ACC112 (cell line): ENCODE measurements at regions not wholly inside any gene's neighbourhood (a gene's known extent, or its start where the extent isn't known, plus 50 kb on each side); places are given as distances from the start of the nearest gene placed in this dataset.

ENCODE experiments used
- H2AFZ ChIP-seq: fragments of 200-600 bp; sonication (generic); one replicate; pipeline ENCODE4 v1.6.0; 2017; ENCODE audit warnings: antibody characterized with exemption, low read length; ENCODE audit not compliant: unreplicated experiment
- H3K27ac ChIP-seq: fragments of 200-600 bp; sonication (generic); 2 replicates; pipeline ENCODE4 v1.5.1; 2014; ENCODE audit warnings: low read depth, mild to moderate bottlenecking, antibody characterized with exemption, low read length, moderate library complexity
- H3K27me3 ChIP-seq: fragments of 200-600 bp; sonication (generic); 2 replicates; pipeline ENCODE4 v1.6.1; 2014; ENCODE audit warnings: mild to moderate bottlenecking, antibody characterized with exemption, low read length, moderate library complexity, mixed read lengths; ENCODE audit not compliant: insufficient read depth
- H3K36me3 ChIP-seq: fragments of 200-600 bp; sonication (generic); 2 replicates; pipeline ENCODE4 v1.6.1; 2016; ENCODE audit warnings: mild to moderate bottlenecking, antibody characterized with exemption, low read length, moderate library complexity, mixed read lengths; ENCODE audit not compliant: insufficient read depth
- H3K4me1 ChIP-seq: fragments of 200-600 bp; sonication (generic); one replicate; pipeline ENCODE4 v1.6.1; 2016; ENCODE audit warnings: low read length, mixed read lengths; ENCODE audit not compliant: insufficient read depth, unreplicated experiment, control insufficient read depth
- H3K4me3 ChIP-seq: fragments of 200-600 bp; sonication (generic); 2 replicates; pipeline ENCODE4 v1.5.1; 2014; ENCODE audit warnings: mild to moderate bottlenecking, low read depth, low read length
- H3K79me2 ChIP-seq: fragments of 200-600 bp; sonication (generic); one replicate; pipeline ENCODE4 v1.6.0; 2016; ENCODE audit warnings: low read length; ENCODE audit not compliant: control insufficient read depth, unreplicated experiment, insufficient read depth

DNA sequence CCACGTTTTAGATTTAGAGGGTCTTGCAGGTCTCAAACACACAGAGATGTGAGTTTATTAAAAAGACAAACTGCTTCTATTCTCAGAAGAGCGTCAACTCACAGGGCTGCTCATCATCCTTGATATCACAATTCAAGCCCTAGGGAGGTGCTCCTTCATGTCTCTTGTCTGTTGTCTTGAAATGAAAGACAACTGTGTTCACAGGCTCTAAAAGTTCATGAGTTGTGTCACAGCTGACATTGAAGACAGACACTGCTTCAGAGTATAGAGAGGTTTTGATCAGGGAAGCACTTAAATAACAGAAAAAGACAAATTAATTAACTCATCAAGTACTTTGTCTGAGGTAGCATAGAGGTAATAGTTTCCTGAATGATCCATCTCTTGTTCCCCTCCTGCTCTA, 1917.6 kb upstream of the WWC1 start:
- H3K4me1 ChIP-seq, result no peaks in the 10 kb centered on the region

GRCh38 chr5:166377756-166378155, 1913.7 kb upstream of the WWC1 start:
- H3K4me1 ChIP-seq, result no peaks in the 10 kb centered on the region
- H3K4me3 ChIP-seq, result no peak overlapping the region
- H2AFZ ChIP-seq, result no peak overlapping the region
- H3K27me3 ChIP-seq, result no peaks in the 10 kb centered on the region
- H3K36me3 ChIP-seq, result no peaks in the 10 kb centered on the region
- H3K79me2 ChIP-seq, result no peaks in the 10 kb centered on the region
- no peak overlapping the region for H3K27ac ChIP-seq

More for the DNA sequence above, 1917.6 kb upstream of the WWC1 start:
- no peak overlapping the region for H3K4me3 ChIP-seq
- no peaks in the 10 kb centered on the region for H3K79me2 ChIP-seq
- H3K27ac ChIP-seq, result no peak overlapping the region
- H3K36me3 ChIP-seq, result no peaks in the 10 kb centered on the region
- H2AFZ ChIP-seq, result no peak overlapping the region
- H3K27me3 ChIP-seq, result no peaks in the 10 kb centered on the region

- Histone ChIP-seq H3K27me3 (no peaks in the 10 kb centered on the region), H3K36me3 (no peaks in the 10 kb centered on the region), H3K27ac (no peak overlapping the region), H3K4me1 (no peaks in the 10 kb centered on the region), H2AFZ (no peak overlapping the region), H3K79me2 (no peaks in the 10 kb centered on the region), H3K4me3 (no peak overlapping the region)
Measured at GRCh38 chr5:166379517-166379916, 1911.9 kb upstream of the WWC1 start.

DNA sequence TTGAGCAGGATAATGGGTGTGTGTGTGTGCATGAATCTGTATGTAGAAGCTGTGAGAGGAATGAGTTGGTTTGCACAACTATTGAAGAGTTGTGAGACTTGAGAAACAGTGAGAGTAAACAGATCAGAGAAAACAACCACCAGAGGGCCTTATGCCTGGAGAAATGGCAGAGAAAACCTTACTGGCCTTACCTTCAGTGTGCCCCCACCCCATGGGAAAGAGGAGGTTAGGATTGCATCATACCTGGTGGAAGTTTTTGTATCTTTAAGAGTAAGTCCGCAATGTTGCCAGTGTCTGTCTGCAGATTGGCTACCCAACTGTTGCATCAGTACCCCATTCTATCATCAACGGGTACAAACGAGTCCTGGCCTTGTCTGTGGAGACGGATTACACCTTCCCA, 1909.4 kb upstream of the WWC1 start:
- no peaks in the 10 kb centered on the region for H3K27me3 ChIP-seq
- H3K27ac ChIP-seq, result no peak overlapping the region
- H3K4me3 ChIP-seq, result no peak overlapping the region
- no peaks in the 10 kb centered on the region for H3K79me2 ChIP-seq
- no peak overlapping the region for H2AFZ ChIP-seq
- no peaks in the 10 kb centered on the region for H3K4me1 ChIP-seq
- H3K36me3 ChIP-seq, result no peaks in the 10 kb centered on the region

GRCh38 chr5:166398131-166398530, 1893.3 kb upstream of the WWC1 start:
- H3K27ac ChIP-seq, result no peak overlapping the region
- no peak overlapping the region for H2AFZ ChIP-seq
- no peaks in the 10 kb centered on the region for H3K27me3 ChIP-seq
- H3K4me3 ChIP-seq, result no peak overlapping the region
- no peaks in the 10 kb centered on the region for H3K36me3 ChIP-seq
- no peaks in the 10 kb centered on the region for H3K4me1 ChIP-seq
- H3K79me2 ChIP-seq, result no peaks in the 10 kb centered on the region

- no peaks in the 10 kb centered on the region for H3K79me2 ChIP-seq
- no peaks in the 10 kb centered on the region for H3K4me1 ChIP-seq
- no peak overlapping the region for H2AFZ ChIP-seq
- no peak overlapping the region for H3K4me3 ChIP-seq
- no peaks in the 10 kb centered on the region for H3K27me3 ChIP-seq
- H3K36me3 ChIP-seq, result no peaks in the 10 kb centered on the region
- no peak overlapping the region for H3K27ac ChIP-seq
Measured at GRCh38 chr5:166399781-166400180, 1891.7 kb upstream of the WWC1 start.

- Histone ChIP-seq H3K4me3 (no peak overlapping the region), H3K36me3 (no peaks in the 10 kb centered on the region), H3K27ac (no peak overlapping the region), H3K27me3 (no peaks in the 10 kb centered on the region), H3K79me2 (no peaks in the 10 kb centered on the region), H3K4me1 (no peaks in the 10 kb centered on the region), H2AFZ (no peak overlapping the region)
Measured at GRCh38 chr5:166401391-166401790, 1890.1 kb upstream of the WWC1 start.

DNA sequence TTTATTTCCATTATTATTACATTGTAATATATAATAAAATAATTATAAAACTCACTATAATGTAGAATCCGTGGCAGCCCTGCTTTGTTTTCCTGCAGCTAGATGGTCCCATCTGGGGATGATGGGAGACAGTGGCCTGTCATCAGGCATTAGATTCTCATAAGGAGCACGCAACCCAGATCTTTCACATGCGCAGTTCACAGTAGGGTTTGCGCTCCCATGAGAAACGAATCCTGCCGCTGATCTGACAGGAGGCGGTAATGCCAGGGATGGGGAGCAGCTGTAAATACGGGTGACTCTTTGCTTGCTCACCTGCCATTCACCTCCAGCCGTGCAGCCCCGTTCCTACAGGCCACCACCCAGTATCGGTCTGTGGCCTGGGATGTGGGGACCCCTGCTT, 1879.3 kb upstream of the WWC1 start:
- H3K36me3 ChIP-seq, result no peaks in the 10 kb centered on the region
- H3K4me3 ChIP-seq, result no peak overlapping the region
- H3K79me2 ChIP-seq, result no peaks in the 10 kb centered on the region
- H2AFZ ChIP-seq, result no peak overlapping the region
- H3K27ac ChIP-seq, result no peak overlapping the region
- H3K27me3 ChIP-seq, result no peaks in the 10 kb centered on the region
- H3K4me1 ChIP-seq, result no peaks in the 10 kb centered on the region

- H3K4me3 ChIP-seq, result no peak overlapping the region
Measured at GRCh38 chr5:166427211-166427610, 1864.2 kb upstream of the WWC1 start.

GRCh38 chr5:166428264-166428803, 1863.1 kb upstream of the WWC1 start:
- Histone ChIP-seq H3K79me2 (no peaks in the 10 kb centered on the region), H3K4me3 (no peak overlapping the region), H3K4me1 (no peaks in the 10 kb centered on the region), H3K27ac (no peak overlapping the region), H3K36me3 (no peaks in the 10 kb centered on the region), H2AFZ (no peak overlapping the region), H3K27me3 (no peaks in the 10 kb centered on the region)

More at GRCh38 chr5:166427211-166427610, 1864.2 kb upstream of the WWC1 start:
- Histone ChIP-seq H2AFZ (no peak overlapping the region), H3K36me3 (no peaks in the 10 kb centered on the region), H3K79me2 (no peaks in the 10 kb centered on the region), H3K4me1 (no peaks in the 10 kb centered on the region), H3K27me3 (no peaks in the 10 kb centered on the region), H3K27ac (no peak overlapping the region)

GRCh38 chr5:166430491-166431319, 1860.7 kb upstream of the WWC1 start:
- H3K36me3 ChIP-seq, result no peaks in the 10 kb centered on the region
- no peak overlapping the region for H3K27ac ChIP-seq
- H2AFZ ChIP-seq, result no peak overlapping the region
- H3K4me1 ChIP-seq, result no peaks in the 10 kb centered on the region
- no peaks in the 10 kb centered on the region for H3K27me3 ChIP-seq
- H3K4me3 ChIP-seq, result no peak overlapping the region
- H3K79me2 ChIP-seq, result no peaks in the 10 kb centered on the region
